GM12892 (cell line): ENCODE measurements at regions not wholly inside any gene's neighbourhood (a gene's known extent, or its start where the extent isn't known, plus 50 kb on each side); places are given as distances from the start of the nearest gene placed in this dataset.

Experiments used
- POLR2A ChIP-seq: IDR thresholded peaks from 2 replicates; pipeline ENCODE4 v1.6.1; 2011; ENCODE audit warnings: low read depth, low read length, control low read depth
- POLR2AphosphoS5 ChIP-seq: IDR thresholded peaks from 2 replicates; pipeline ENCODE4 v1.6.1; 2011; ENCODE audit warnings: low read depth, low read length, control low read depth
- TAF1 ChIP-seq: IDR thresholded peaks from 2 replicates; pipeline ENCODE4 v1.6.1; 2011; ENCODE audit warnings: low read depth, mild to moderate bottlenecking, control low read depth, low read length, borderline replicate concordance

- no peak for TF ChIP-seq POLR2AphosphoS5
- TF ChIP-seq POLR2A = no peak
- no peak for TF ChIP-seq TAF1
Measured at GRCh38 chr17:33528846-33529245, 235.8 kb upstream of the ASIC2 start.
